Ovary (tissue), 7 donors: ENCODE measurements at regions not wholly inside any gene's neighbourhood (a gene's known extent, or its start where the extent isn't known, plus 50 kb on each side); places are given as distances from the start of the nearest gene placed in this dataset.
"Not testable (repeated sequence)": the region's sequence is repeated elsewhere in the genome, so short reads cannot be mapped to it uniquely, and the experiment has no call there.

Source experiments
- DNase-seq, 5 donors: peaks; one replicate each; pipeline ENCODE4 v3.0.0-alpha.2; 2019 to 2020
- H3K27ac ChIP-seq, 2 donors: fragments of 200-600 bp; one replicate each; pipeline versions ENCODE4 v1.5.1 to v1.8.0; 2019 to 2022
- H3K27me3 ChIP-seq: fragments of 200-600 bp; one replicate; pipeline ENCODE4 v1.8.0; 2022
- H3K36me3 ChIP-seq: fragments of 200-600 bp; sonication (generic); one replicate; pipeline ENCODE4 v1.5.1; 2019
- H3K4me1 ChIP-seq: one replicate; pipeline ENCODE4 v1.8.1; 2013; ENCODE audit warnings: mild to moderate bottlenecking, moderate library complexity; ENCODE audit not compliant: insufficient read depth
- H3K4me3 ChIP-seq: fragments of 200-600 bp; sonication (generic); one replicate; pipeline ENCODE4 v1.5.1; 2017
- H3K9me3 ChIP-seq, 2 donors: fragments of 200-600 bp in 1 of 2; sonication (generic) in 1 of 2; one replicate each; pipeline versions ENCODE4 v1.5.1 to v1.8.1; 2013 to 2019; ENCODE audit warnings: mild to moderate bottlenecking in 1 of 2, moderate library complexity in 1 of 2
- CTCF ChIP-seq, 3 donors: fragments of 450-650 bp in 2 of 3; fragments of 200-600 bp in 1 of 3; IDR thresholded peaks; one replicate each; pipeline versions ENCODE4 v1.5.1 to v1.8.0; 2016 to 2022; ENCODE audit warnings: antibody characterized with exemption in 3 of 3, mild to moderate bottlenecking in 1 of 3
- EP300 ChIP-seq: sonication (generic); formaldehyde crosslinking; IDR thresholded peaks from one replicate; pipeline ENCODE4 v1.6.1; 2017; ENCODE audit warnings: antibody characterized with exemption
- POLR2A ChIP-seq: fragments of 450-650 bp; IDR thresholded peaks from one replicate; pipeline ENCODE4 v1.6.1; 2017; ENCODE audit warnings: antibody characterized with exemption, mild to moderate bottlenecking, moderate library complexity
- WGBS, 3 donors: extraction: QIAGEN DNeasy Blood & Tissue Kit in 1 of 3; methylation state at CpG; one replicate each; pipeline versions ENCODE4 v1.1.5 to v1.1.7; 2013 to 2017; 5-methylcytosine and 5-hydroxymethylcytosine counted together
- intact Hi-C, 4 donors: fragments of 100-400 bp; cut with DNase I; formaldehyde crosslinking; loops; one replicate each; pipeline versions ENCODE4 v1.11.0 to v1.15.1; 2022 to 2023
- donor health status: DM: no; HTN: no; CAD: no; lungs with moderate emphysema.
- donor health status: DM: no; HTN: no; CAD: no.
- donor health status: Bipolar disorder and iron deficiency.
- donor health status: DM: no; HTN: no; CAD: no.
- donor health status: DM: yes; HTN: yes; CAD: no.

GRCh38 chr7:113030489-113030888 lies 56.1 kb downstream of the GPR85 start:
- H3K27me3 ChIP-seq: no peaks in the 10 kb centered on the region
- no peak overlapping the region for H3K27ac ChIP-seq
- H3K4me1 ChIP-seq: no peaks in the 10 kb centered on the region
- intact Hi-C loops: no loop called here
- H3K4me3 ChIP-seq: no peak overlapping the region
- no peak for DNase-seq
- H3K36me3 ChIP-seq: no peaks in the 10 kb centered on the region
- no peaks in the 10 kb centered on the region for H3K9me3 ChIP-seq
- 94 to 98% (median 95%) methylated on average over 1 of the region's 1 CpG for WGBS, 3 donors
- no peak for TF ChIP-seq POLR2A
- no peak for TF ChIP-seq EP300
- no peak for TF ChIP-seq CTCF (IDR thresholded peaks at IDR 0.05)

GRCh38 chr7:113026941-113027340 lies 59.7 kb downstream of the GPR85 start:
- Histone ChIP-seq H3K4me3 (no peak overlapping the region), H3K36me3 (no peaks in the 10 kb centered on the region), H3K27ac (no peak overlapping the region), H3K27me3 (no peaks in the 10 kb centered on the region), H3K4me1 (no peaks in the 10 kb centered on the region), H3K9me3 (no peaks in the 10 kb centered on the region)
- no peak for DNase-seq
- TF ChIP-seq POLR2A: no peak
- WGBS, 3 donors: 58 to 78% (median 66%) methylated on average over 1 of the region's 1 CpG
- intact Hi-C loops: no loop called here

DNA sequence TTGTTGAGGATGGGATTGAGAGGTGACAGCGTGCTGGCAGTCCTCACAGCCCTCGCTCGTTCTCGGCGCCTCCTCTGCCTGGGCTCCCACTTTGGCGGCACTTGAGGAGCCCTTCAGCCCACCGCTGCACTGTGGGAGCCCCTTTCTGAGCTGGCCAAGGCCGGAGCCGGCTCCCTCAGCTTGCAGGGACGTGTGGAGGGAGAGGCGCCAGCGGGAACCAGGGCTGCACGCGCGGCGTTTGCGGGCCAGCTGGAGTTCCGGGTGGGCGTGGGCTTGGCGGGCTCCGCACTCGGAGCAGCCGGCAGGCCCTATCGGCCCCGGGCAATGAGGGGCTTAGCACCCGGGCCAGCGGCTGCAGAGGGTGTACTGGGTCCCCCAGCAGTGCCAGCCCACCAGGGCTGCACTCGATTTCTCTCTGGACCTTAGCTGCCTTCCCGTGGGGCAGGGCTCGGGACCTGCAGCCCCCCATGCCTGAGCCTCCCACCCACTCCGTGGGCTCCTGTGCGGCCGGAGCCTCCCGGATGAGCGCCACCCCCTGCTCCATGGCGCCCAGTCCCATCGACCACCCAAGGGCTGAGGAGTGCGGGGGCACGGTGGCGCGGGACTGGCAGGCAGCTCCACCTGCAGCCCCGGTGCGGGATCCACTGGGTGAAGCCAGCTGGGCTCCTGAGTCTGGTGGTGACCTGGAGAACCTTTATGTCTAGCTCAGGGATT lies 69.3 kb downstream of the GPR85 start:
- WGBS, 3 donors: 90 to 95% (median 94%) methylated on average over 24 to 40 of the region's 43 CpGs
- intact Hi-C loops: loop anchor here in 1 of 4 donors (10.0 kb wide), 1 partner anchor 388 kb away; no protein-coding TSS in a partner anchor

DNA sequence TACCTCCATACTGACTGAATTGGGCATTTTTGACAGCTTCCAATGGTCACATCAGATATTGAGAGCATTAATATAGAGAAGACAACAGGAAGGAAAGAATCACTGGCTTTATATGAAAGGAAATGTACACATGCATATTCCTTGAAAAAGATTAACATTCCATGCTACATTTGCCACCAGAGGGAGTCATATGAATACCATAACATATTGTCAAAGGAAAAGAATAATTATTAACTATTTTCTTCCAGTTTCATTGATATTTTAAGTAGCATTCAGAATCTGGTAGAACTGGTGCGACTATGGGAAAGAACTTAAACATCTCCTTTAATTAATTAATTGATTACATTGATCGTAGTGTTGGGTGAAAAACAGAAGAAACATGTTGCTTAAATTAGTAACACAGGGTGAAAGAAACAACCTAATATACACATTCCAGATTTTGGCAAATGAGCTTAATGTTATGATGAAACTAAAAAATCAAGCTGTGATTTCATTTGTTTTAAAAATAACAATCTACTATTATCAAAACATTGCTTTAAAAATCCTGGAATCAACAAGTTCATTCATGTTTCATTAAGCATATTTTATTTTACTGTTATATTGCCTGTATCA lies 71.5 kb downstream of the GPR85 start:
- WGBS, 3 donors: 27 to 55% (median 30%) methylated on average over 2 of the region's 2 CpGs
- intact Hi-C loops: loop anchor here in 1 of 4 donors (10.0 kb wide), 1 partner anchor 390 kb away; no protein-coding TSS in a partner anchor

More for the DNA sequence above, 69.3 kb downstream of the GPR85 start:
- not testable (repeated sequence) for H3K36me3 ChIP-seq, H3K27ac ChIP-seq, H3K4me1 ChIP-seq, H3K9me3 ChIP-seq, H3K4me3 ChIP-seq, H3K27me3 ChIP-seq, DNase-seq

More for the DNA sequence above, 71.5 kb downstream of the GPR85 start:
- TF ChIP-seq POLR2A (no peak), EP300 (no peak), CTCF (IDR thresholded peaks at IDR 0.05) (no peak)
- no peaks in the 10 kb centered on the region for H3K9me3 ChIP-seq
- H3K27ac ChIP-seq: no peak overlapping the region
- H3K27me3 ChIP-seq: no peaks in the 10 kb centered on the region
- no peaks in the 10 kb centered on the region for H3K4me1 ChIP-seq
- no peak for DNase-seq
- H3K36me3 ChIP-seq: no peaks in the 10 kb centered on the region
- no peak overlapping the region for H3K4me3 ChIP-seq
